AG04449 (cell line): ENCODE measurements at regions not wholly inside any gene's neighbourhood (a gene's known extent, or its start where the extent isn't known, plus 50 kb on each side); places are given as distances from the start of the nearest gene placed in this dataset.
"Not testable (repeated sequence)": the region's sequence is repeated elsewhere in the genome, so short reads cannot be mapped to it uniquely, and the experiment has no call there.

Source experiments
- CTCF ChIA-PET: fragments of 350-600 bp; formaldehyde crosslinking; extraction: SDS; loops from one replicate; lab custom pipeline; 2021; ENCODE audit warnings: antibody characterized with exemption; lab: Yijun Ruan, JAX
- POLR2A ChIA-PET: fragments of 400-600, 350-600 bp; formaldehyde crosslinking; extraction: SDS; loops from one replicate; lab custom pipeline; 2020; ENCODE audit warnings: antibody characterized with exemption, inconsistent platforms; lab: Yijun Ruan, JAX
- DNase-seq: peaks from one replicate; pipeline ENCODE4 v3.0.0-alpha.2; 2010; ENCODE audit warnings: low read depth, low spot score
- H3K4me3 ChIP-seq: 2 replicates; pipeline ENCODE4 v1.5.1; 2011; ENCODE audit warnings: low read depth, mild to moderate bottlenecking, control low read depth, low read length
- CTCF ChIP-seq: IDR thresholded peaks from one replicate; pipeline ENCODE4 v1.5.1; 2011; ENCODE audit warnings: mild to moderate bottlenecking, moderate library complexity, low read length, control low read depth, inconsistent platforms; ENCODE audit not compliant: insufficient read depth; ENCODE audit errors: missing control alignments

- DNase-seq, CTCF ChIA-PET, POLR2A ChIA-PET, H3K4me3 ChIP-seq: not testable (repeated sequence)
Observed at GRCh38 chr5:97234380-97234779, 51.3 kb upstream of the RIOK2 start.

- POLR2A ChIA-PET = no interaction called here
- CTCF ChIA-PET = interaction anchor here (4.7 kb wide), 1 partner anchor 10 kb away, joined by 36 read pairs; no protein-coding TSS in a partner anchor
- no peak overlapping the region for H3K4me3 ChIP-seq
- no peak for TF ChIP-seq CTCF
- no peak for DNase-seq
Observed at GRCh38 chr5:97242341-97242740, 59.3 kb upstream of the RIOK2 start.

GRCh38 chr5:97243353-97243752, 60.3 kb upstream of the RIOK2 start:
- ChIA-PET CTCF (interaction anchor here (4.7 kb wide), 1 partner anchor 11 kb away, joined by 36 read pairs; no protein-coding TSS in a partner anchor), POLR2A (no interaction called here)
- no peak for DNase-seq
- no peak for TF ChIP-seq CTCF
- H3K4me3 ChIP-seq = no peak overlapping the region

- no peak for DNase-seq
- no peak overlapping the region for H3K4me3 ChIP-seq
- ChIA-PET POLR2A (no interaction called here), CTCF (no interaction called here)
- no peak for TF ChIP-seq CTCF
Observed at GRCh38 chr5:97245386-97245785, 62.3 kb upstream of the RIOK2 start.

GRCh38 chr5:97250113-97250512, 67.1 kb upstream of the RIOK2 start:
- POLR2A ChIA-PET = no interaction called here
- DNase-seq = no peak
- H3K4me3 ChIP-seq = no peak overlapping the region
- TF ChIP-seq CTCF = no peak
- CTCF ChIA-PET = no interaction called here

GRCh38 chr5:97266076-97266475, 83.0 kb upstream of the RIOK2 start:
- DNase-seq = no peak
- CTCF ChIA-PET = no interaction called here
- POLR2A ChIA-PET = no interaction called here
- no peak for TF ChIP-seq CTCF
- no peak overlapping the region for H3K4me3 ChIP-seq

- ChIA-PET CTCF (interaction anchor here (1.0 kb wide), 1 partner anchor 36 kb away, joined by 3 read pairs; no protein-coding TSS in a partner anchor), POLR2A (no interaction called here)
- no peak for TF ChIP-seq CTCF
- DNase-seq = no peak
- no peak overlapping the region for H3K4me3 ChIP-seq
Observed at GRCh38 chr5:97266576-97266975, 83.5 kb upstream of the RIOK2 start.
